H1 (cell line): ENCODE measurements at regions not wholly inside any gene's neighbourhood (a gene's known extent, or its start where the extent isn't known, plus 50 kb on each side); places are given as distances from the start of the nearest gene placed in this dataset.

Source experiments
- CTCF ChIA-PET: fragments of 300-600 bp; sonication (Branson Sonifier 250); formaldehyde crosslinking; loops from one replicate; lab custom pipeline; 2021; ENCODE audit not compliant: partially characterized antibody; lab: Charles Lee
- POLR2A ChIA-PET: fragments of 300-600 bp; sonication (Branson Sonifier 250); formaldehyde crosslinking; loops from one replicate; lab custom pipeline; 2021; ENCODE audit warnings: inconsistent platforms; ENCODE audit not compliant: partially characterized antibody; lab: Charles Lee
- DNase-seq, 2 experiments: peaks; one replicate each; pipeline versions ENCODE4 v3.0.0 to v3.0.0-alpha.2; 2010 to 2022; ENCODE audit warnings: low spot score in 2 of 2, low read depth in 1 of 2, mixed read lengths in 1 of 2
- FAIRE-seq: peaks from 2 replicates; lab custom pipeline; 2011; peaks lifted over from hg19 to GRCh38; lab: Jason Lieb, UNC
- H2AFZ ChIP-seq: 2 replicates; pipeline ENCODE4 v1.8.1; 2012; ENCODE audit warnings: low read length, inconsistent platforms
- H2AK5ac ChIP-seq: 2 replicates; pipeline ENCODE4 v1.6.1; 2013; ENCODE audit warnings: low read depth, low read length
- H2BK120ac ChIP-seq: replicated peaks from 2 replicates; pipeline ENCODE3; 2013; ENCODE audit warnings: low read depth, low read length, inconsistent platforms
- H2BK12ac ChIP-seq: 2 replicates; pipeline ENCODE4 v1.6.1; 2013; ENCODE audit warnings: low read depth, low read length
- H2BK15ac ChIP-seq: 2 replicates; pipeline ENCODE4 v1.6.1; 2013; ENCODE audit warnings: low read length
- H2BK20ac ChIP-seq: 2 replicates; pipeline ENCODE4 v1.6.1; 2013; ENCODE audit warnings: low read length
- H2BK5ac ChIP-seq: 2 replicates; pipeline ENCODE4 v1.6.1; 2013; ENCODE audit warnings: low read depth, low read length
- H3K14ac ChIP-seq: 2 replicates; pipeline ENCODE4 v1.6.1; 2013; ENCODE audit warnings: inconsistent platforms; ENCODE audit not compliant: insufficient read length
- H3K18ac ChIP-seq: 2 replicates; pipeline ENCODE4 v1.6.1; 2013; ENCODE audit warnings: low read length; ENCODE audit errors: extremely low read depth
- H3K23ac ChIP-seq: 2 replicates; pipeline ENCODE4 v1.6.1; 2013; ENCODE audit warnings: inconsistent platforms; ENCODE audit not compliant: insufficient read length
- H3K23me2 ChIP-seq: 2 replicates; pipeline ENCODE4 v1.6.1; 2013; ENCODE audit warnings: low read depth, low read length
- H3K27ac ChIP-seq: 2 replicates; pipeline ENCODE4 v1.6.1; 2011; ENCODE audit warnings: low read depth, low read length, inconsistent platforms
- H3K27me3 ChIP-seq, 4 experiments: replicated peaks in 1 of 4; 1 replicate in 1 of 4; 2 replicates in 3 of 4; pipeline versions ENCODE4 v1.6.1 to v1.8.1; 2011 to 2013; ENCODE audit warnings: low read length in 3 of 4, mild to moderate bottlenecking in 3 of 4, inconsistent platforms in 2 of 4, mixed read lengths in 2 of 4, moderate library complexity in 1 of 4; ENCODE audit not compliant: control insufficient read depth in 3 of 4, insufficient read depth in 3 of 4; ENCODE audit errors: extremely low read depth in 1 of 4
- H3K36me3 ChIP-seq, 4 experiments: 2 replicates each; pipeline versions ENCODE4 v1.6.1 to v1.8.1; 2011 to 2013; ENCODE audit warnings: mild to moderate bottlenecking in 4 of 4, low read length in 3 of 4, moderate library complexity in 2 of 4, control low read depth in 1 of 4, inconsistent platforms in 1 of 4; ENCODE audit not compliant: insufficient read depth in 4 of 4, control insufficient read depth in 2 of 4
- H3K4ac ChIP-seq: replicated peaks from 2 replicates; pipeline ENCODE3; 2013; ENCODE audit warnings: low read length, low read depth, mixed read lengths, inconsistent platforms; ENCODE audit not compliant: insufficient read length
- H3K4me1 ChIP-seq, 4 experiments: replicated peaks in 1 of 4; 1 replicate in 1 of 4; 2 replicates in 3 of 4; pipeline versions ENCODE4 v1.6.1 to v1.8.1; 2011 to 2013; ENCODE audit warnings: low read length in 3 of 4, inconsistent platforms in 2 of 4, mixed read lengths in 1 of 4; ENCODE audit not compliant: insufficient read depth in 4 of 4, control insufficient read depth in 3 of 4
- H3K4me2 ChIP-seq, 2 experiments: 2 replicates each; pipeline versions ENCODE4 v1.6.1 to v1.8.1; 2011 to 2013; ENCODE audit warnings: low read depth in 2 of 2, low read length in 2 of 2, control low read depth in 1 of 2, inconsistent platforms in 1 of 2, mild to moderate bottlenecking in 1 of 2; ENCODE audit not compliant: insufficient read depth in 1 of 2
- H3K4me3 ChIP-seq, 4 experiments: fragments of 200-600, 300-600 bp in 1 of 4; sonication (generic), shearing (Covaris generic), sonication (Bioruptor Twin) in 1 of 4; 2 replicates each; pipeline versions ENCODE4 v1.5.1 to v1.8.1; 2011 to 2016; ENCODE audit warnings: low read length in 4 of 4, low read depth in 3 of 4, control low read depth in 2 of 4, inconsistent platforms in 2 of 4, mild to moderate bottlenecking in 2 of 4, mixed read lengths in 1 of 4, moderate library complexity in 1 of 4; ENCODE audit not compliant: insufficient read depth in 2 of 4; ENCODE audit errors: extremely low read depth in 1 of 4
- H3K56ac ChIP-seq: replicated peaks from 2 replicates; pipeline ENCODE3; 2013; ENCODE audit warnings: low read depth, mild to moderate bottlenecking, mixed read lengths, low read length, inconsistent platforms; ENCODE audit not compliant: insufficient read length
- H3K79me1 ChIP-seq: 2 replicates; pipeline ENCODE4 v1.6.1; 2013; ENCODE audit warnings: low read depth, low read length, control low read depth
- H3K79me2 ChIP-seq, 2 experiments: 2 replicates each; pipeline versions ENCODE4 v1.6.1 to v1.8.1; 2012 to 2013; ENCODE audit warnings: low read length in 2 of 2, mild to moderate bottlenecking in 2 of 2, inconsistent platforms in 1 of 2; ENCODE audit not compliant: insufficient read depth in 2 of 2, control insufficient read depth in 1 of 2
- H3K9ac ChIP-seq, 4 experiments: replicated peaks in 1 of 4; 1 replicate in 1 of 4; 2 replicates in 3 of 4; pipeline versions ENCODE4 v1.6.1 to v1.8.1; 2011 to 2013; ENCODE audit warnings: low read depth in 3 of 4, low read length in 3 of 4, control low read depth in 2 of 4, mild to moderate bottlenecking in 2 of 4, moderate library complexity in 2 of 4, inconsistent platforms in 1 of 4; ENCODE audit errors: extremely low read depth in 1 of 4
- H3K9me3 ChIP-seq, 2 experiments: 2 replicates each; pipeline versions ENCODE4 v1.6.1 to v1.8.1; 2012 to 2013; ENCODE audit warnings: mild to moderate bottlenecking in 2 of 2, moderate library complexity in 2 of 2, control low read depth in 1 of 2, inconsistent platforms in 1 of 2, low read depth in 1 of 2, low read length in 1 of 2, mixed read lengths in 1 of 2; ENCODE audit not compliant: insufficient read depth in 2 of 2
- H4K20me1 ChIP-seq, 2 experiments: replicated peaks in 1 of 2; 2 replicates each; pipeline versions ENCODE3 to v1.8.1; 2011 to 2013; ENCODE audit warnings: inconsistent platforms in 2 of 2, low read length in 2 of 2, mild to moderate bottlenecking in 1 of 2; ENCODE audit not compliant: insufficient read depth in 2 of 2, control insufficient read depth in 1 of 2
- H4K5ac ChIP-seq: 2 replicates; pipeline ENCODE4 v1.6.1; 2013; ENCODE audit warnings: low read length, low read depth, mixed read lengths, inconsistent platforms; ENCODE audit not compliant: insufficient read length
- H4K8ac ChIP-seq: 2 replicates; pipeline ENCODE4 v1.8.0; 2013; ENCODE audit warnings: mild to moderate bottlenecking, moderate library complexity, low read length, inconsistent platforms; ENCODE audit not compliant: insufficient read depth; ENCODE audit errors: extremely low read depth
- H4K91ac ChIP-seq: replicated peaks from 2 replicates; pipeline ENCODE3; 2013; ENCODE audit warnings: low read length, mixed read lengths, inconsistent platforms; ENCODE audit not compliant: insufficient read length
- BACH1 ChIP-seq: IDR thresholded peaks from 2 replicates; pipeline ENCODE4 v1.6.1; 2012; ENCODE audit warnings: low read length, improper control_type of control experiment
- CEBPB ChIP-seq: IDR thresholded peaks from 2 replicates; pipeline ENCODE4 v1.6.1; 2012; ENCODE audit warnings: low read depth, low read length
- CREB1 ChIP-seq: IDR thresholded peaks from 2 replicates; pipeline ENCODE4 v1.6.1; 2012; ENCODE audit warnings: inconsistent platforms
- KDM4A ChIP-seq: IDR thresholded peaks from one replicate; pipeline ENCODE4 v1.7.1; 2012; ENCODE audit warnings: low read depth, mild to moderate bottlenecking, moderate library complexity, low read length, inconsistent platforms; ENCODE audit not compliant: severe bottlenecking
- NANOG ChIP-seq: IDR thresholded peaks from 2 replicates; pipeline ENCODE4 v1.6.1; 2011; ENCODE audit warnings: low read length, low read depth, mild to moderate bottlenecking, inconsistent platforms; ENCODE audit not compliant: insufficient read depth, poor library complexity, severe bottlenecking
- NRF1 ChIP-seq: IDR thresholded peaks from 2 replicates; pipeline ENCODE4 v1.6.1; 2011; ENCODE audit warnings: mild to moderate bottlenecking, low read depth, low read length, improper control_type of control experiment
- PHF8 ChIP-seq: fragments of 200-600 bp; sonication (generic); conservative IDR thresholded peaks from 2 replicates; pipeline ENCODE4 v1.7.1; 2012; ENCODE audit warnings: low read depth, mild to moderate bottlenecking, inconsistent platforms, low read length, moderate library complexity
- RAD21 ChIP-seq, 2 experiments: IDR thresholded peaks in 1 of 2; conservative IDR thresholded peaks in 1 of 2; 2 replicates each; pipeline ENCODE4 v1.6.1; 2011; ENCODE audit warnings: low read depth in 2 of 2, low read length in 2 of 2, improper control_type of control experiment in 1 of 2, inconsistent platforms in 1 of 2, mild to moderate bottlenecking in 1 of 2, moderate library complexity in 1 of 2
- RNF2 ChIP-seq: fragments of 200-900, 300-1000 bp; sonication (generic); IDR thresholded peaks from 2 replicates; pipeline ENCODE4 v1.7.1; 2016; ENCODE audit warnings: borderline replicate concordance, low read depth, mild to moderate bottlenecking, antibody characterized with exemption, low read length; ENCODE audit not compliant: poor library complexity, severe bottlenecking; ENCODE audit errors: missing control alignments
- RXRA ChIP-seq: IDR thresholded peaks from 2 replicates; pipeline ENCODE4 v1.6.1; 2011; ENCODE audit warnings: low read depth, mild to moderate bottlenecking, low read length, moderate library complexity; ENCODE audit not compliant: insufficient read depth
- YY1 ChIP-seq: IDR thresholded peaks from 2 replicates; pipeline ENCODE4 v1.6.1; 2011; ENCODE audit warnings: low read depth, mild to moderate bottlenecking, low read length
- WGBS, 2 experiments: shearing (Covaris generic) in 1 of 2; methylation state at CpG; one replicate each; pipeline versions ENCODE4 v1.1.6 to v1.1.7; 2013 to 2015; ENCODE audit warnings: low lambda C conversion rate in 2 of 2, mixed read lengths in 2 of 2, inconsistent platforms in 1 of 2, low coverage in 1 of 2, missing lambda C conversion rate in 1 of 2; ENCODE audit not compliant: insufficient replicate concordance in 2 of 2, insufficient coverage in 1 of 2, insufficient read length in 1 of 2; ENCODE audit errors: extremely low coverage in 1 of 2, missing lambda C conversion rate in 1 of 2; 5-methylcytosine and 5-hydroxymethylcytosine counted together
- TF ChIP-seq, protein P1 (sequence below): IDR thresholded peaks from 2 replicates; pipeline ENCODE4 v1.6.1; 2012; ENCODE audit warnings: inconsistent platforms

- Histone ChIP-seq H3K14ac (no peak overlapping the region), H2AFZ (no peak overlapping the region), H3K27me3 (no peaks in the 10 kb centered on the region), H2BK12ac (no peak overlapping the region), H2BK15ac (no peak overlapping the region), H3K9ac (no peak overlapping the region), H3K4me1 (peaks cover 2 to 8% (median 8%) of the 10 kb centered on the region in 4 experiments), H3K4me2 (no peak overlapping the region), H4K5ac (no peak overlapping the region), H3K9me3 (no peaks in the 10 kb centered on the region), H4K91ac (no peak overlapping the region), H3K4ac (no peak overlapping the region), H3K23ac (no peak overlapping the region), H4K8ac (no peak overlapping the region), H2BK20ac (no peak overlapping the region), H2BK5ac (no peak overlapping the region), H3K36me3 (no peaks in the 10 kb centered on the region), H3K27ac (no peak overlapping the region), H4K20me1 (no peaks in the 10 kb centered on the region), H2AK5ac (no peak overlapping the region), H3K56ac (no peak overlapping the region), H3K23me2 (no peaks in the 10 kb centered on the region), H2BK120ac (no peak overlapping the region), H3K79me1 (no peaks in the 10 kb centered on the region), H3K4me3 (no peak overlapping the region), H3K79me2 (no peaks in the 10 kb centered on the region), H3K18ac (no peak overlapping the region)
- CTCF ChIA-PET, result interaction anchor here (0.6 to 1.2 kb wide), 4 partner anchors 19 to 543 kb away, joined by 3 to 4 read pairs (median 4); no protein-coding TSS in a partner anchor
- POLR2A ChIA-PET, result interaction anchor here (0.7 kb wide), 1 partner anchor 699 kb away, joined by 3 read pairs; no protein-coding TSS in a partner anchor
- DNase-seq (no peak), FAIRE-seq (no peak)
- WGBS, 2 experiments, result 88% methylated on average over 8 of the region's 8 CpGs; no CpG with 5 or more reads in 1 of the 2 experiments
- TF ChIP-seq NANOG (no peak), CEBPB (no peak), KDM4A (no peak), PHF8 (no peak), RAD21 (IDR thresholded peaks at IDR 0.05 in 1 of 2, conservative IDR thresholded peaks at IDR 0.05 in 1 of 2; ENCODE audit: low read depth in 2 of 2, low read length in 2 of 2) (no peak), CREB1 (no peak), RNF2 (no peak), RXRA (no peak), BACH1 (no peak), NRF1 (no peak), YY1 (no peak)
- TF ChIP-seq, protein P1, sequence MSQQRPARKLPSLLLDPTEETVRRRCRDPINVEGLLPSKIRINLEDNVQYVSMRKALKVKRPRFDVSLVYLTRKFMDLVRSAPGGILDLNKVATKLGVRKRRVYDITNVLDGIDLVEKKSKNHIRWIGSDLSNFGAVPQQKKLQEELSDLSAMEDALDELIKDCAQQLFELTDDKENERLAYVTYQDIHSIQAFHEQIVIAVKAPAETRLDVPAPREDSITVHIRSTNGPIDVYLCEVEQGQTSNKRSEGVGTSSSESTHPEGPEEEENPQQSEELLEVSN, result no peak
Measured at GRCh38 chr19:28915737-28916460, 297.1 kb downstream of the UQCRFS1 start.
